Endothelial cell of umbilical vein (primary cell): ENCODE measurements at regions not wholly inside any gene's neighbourhood (a gene's known extent, or its start where the extent isn't known, plus 50 kb on each side); places are given as distances from the start of the nearest gene placed in this dataset.

Experiments
- BruUV-seq: library from RNA; stranded (reverse); fragments of 400-500 nt; replicated peaks from 2 replicates; lab custom pipeline; 2021; lab: Mats Ljungman, UMichigan
- CTCF ChIA-PET: fragments of 300-600, 350-600 bp; sonication (Branson Sonifier 250); formaldehyde crosslinking; loops from one replicate; lab custom pipeline; 2021; ENCODE audit warnings: antibody characterized with exemption, inconsistent platforms; lab: Charles Lee
- POLR2A ChIA-PET: fragments of 300-600, 350-600 bp; sonication (Branson Sonifier 250); formaldehyde crosslinking; loops from one replicate; lab custom pipeline; 2021; ENCODE audit warnings: antibody characterized with exemption, inconsistent platforms; lab: Charles Lee
- DNase-seq: peaks from one replicate; pipeline ENCODE4 v3.0.0-alpha.2; 2011; ENCODE audit warnings: low read depth, low spot score
- FAIRE-seq: peaks from 2 replicates; lab custom pipeline; 2011; peaks lifted over from hg19 to GRCh38; lab: Jason Lieb, UNC
- H2AFZ ChIP-seq: 2 replicates; pipeline ENCODE4 v1.6.0; 2012; ENCODE audit warnings: low read depth, low read length, control low read depth, inconsistent platforms
- H3K27ac ChIP-seq: 2 replicates; pipeline ENCODE4 v1.5.1; 2011; ENCODE audit warnings: low read depth, mild to moderate bottlenecking, control low read depth, low read length, moderate library complexity; ENCODE audit not compliant: insufficient read depth
- H3K27me3 ChIP-seq, 2 experiments: 2 replicates each; pipeline versions ENCODE4 v1.6.0 to v1.6.1; 2011; ENCODE audit warnings: low read length in 2 of 2, mixed read lengths in 1 of 2; ENCODE audit not compliant: control insufficient read depth in 2 of 2, insufficient read depth in 2 of 2
- H3K36me3 ChIP-seq, 2 experiments: 2 replicates in 1 of 2; 3 replicates in 1 of 2; pipeline ENCODE4 v1.5.1; 2011; ENCODE audit warnings: low read length in 2 of 2, mild to moderate bottlenecking in 1 of 2, moderate library complexity in 1 of 2; ENCODE audit not compliant: control insufficient read depth in 2 of 2, insufficient read depth in 2 of 2; ENCODE audit errors: extremely low read depth in 1 of 2
- H3K4me1 ChIP-seq: 3 replicates; pipeline ENCODE4 v1.5.1; 2011; ENCODE audit warnings: mild to moderate bottlenecking, low read length; ENCODE audit not compliant: control insufficient read depth, insufficient read depth; ENCODE audit errors: extremely low read depth
- H3K4me2 ChIP-seq: 2 replicates; pipeline ENCODE4 v1.6.1; 2011; ENCODE audit warnings: low read length, control low read depth, mixed read lengths; ENCODE audit not compliant: insufficient read depth
- H3K4me3 ChIP-seq, 3 experiments: fragments of 200-600 bp in 1 of 3; sonication (generic), shearing (Covaris generic) in 1 of 3; replicated peaks in 1 of 3; 2 replicates each; pipeline ENCODE4 v1.5.1; 2011 to 2016; ENCODE audit warnings: control low read depth in 3 of 3, low read length in 3 of 3, mild to moderate bottlenecking in 2 of 3, inconsistent platforms in 1 of 3, low read depth in 1 of 3, moderate library complexity in 1 of 3; ENCODE audit not compliant: insufficient read depth in 1 of 3
- H3K79me2 ChIP-seq: 2 replicates; pipeline ENCODE4 v1.6.0; 2012; ENCODE audit warnings: low read length, inconsistent platforms; ENCODE audit not compliant: control insufficient read depth, insufficient read depth
- H3K9ac ChIP-seq: replicated peaks from 2 replicates; pipeline ENCODE3; 2011; ENCODE audit warnings: low read length, control low read depth; ENCODE audit not compliant: insufficient read depth; ENCODE audit errors: extremely low read depth
- H3K9me1 ChIP-seq: replicated peaks from 3 replicates; pipeline ENCODE4 v1.6.0; 2011; ENCODE audit warnings: mild to moderate bottlenecking, low read length; ENCODE audit not compliant: control insufficient read depth, insufficient read depth; ENCODE audit errors: extremely low read depth
- H3K9me3 ChIP-seq: replicated peaks from 2 replicates; pipeline ENCODE4 v1.5.1; 2012; ENCODE audit warnings: low read length, inconsistent platforms; ENCODE audit not compliant: control insufficient read depth, insufficient read depth
- H4K20me1 ChIP-seq: replicated peaks from 2 replicates; pipeline ENCODE3; 2011; ENCODE audit warnings: mild to moderate bottlenecking, low read length; ENCODE audit not compliant: control insufficient read depth, insufficient read depth; ENCODE audit errors: extremely low read depth
- EZH2 ChIP-seq: IDR thresholded peaks from 2 replicates; pipeline ENCODE4 v1.6.1; 2012; ENCODE audit warnings: borderline replicate concordance, low read depth, mild to moderate bottlenecking, moderate library complexity, low read length, inconsistent platforms; ENCODE audit not compliant: severe bottlenecking
- FOS ChIP-seq: IDR thresholded peaks from 2 replicates; pipeline ENCODE4 v1.6.1; 2011; ENCODE audit warnings: mild to moderate bottlenecking, low read length, moderate library complexity, borderline replicate concordance; ENCODE audit not compliant: insufficient read depth
- GATA2 ChIP-seq: IDR thresholded peaks from 2 replicates; pipeline ENCODE4 v1.7.0; 2011; ENCODE audit warnings: low read depth, mild to moderate bottlenecking, moderate library complexity, mixed read lengths, low read length; ENCODE audit not compliant: insufficient read length, insufficient read depth
- JUN ChIP-seq: IDR thresholded peaks from 2 replicates; pipeline ENCODE4 v1.6.1; 2011; ENCODE audit warnings: borderline replicate concordance, low read depth; ENCODE audit not compliant: insufficient read length, insufficient read depth
- MYC ChIP-seq: IDR thresholded peaks from one replicate; pipeline ENCODE4 v1.6.1; 2011; ENCODE audit warnings: mild to moderate bottlenecking, low read depth, low read length
- POLR2A ChIP-seq: IDR thresholded peaks from 2 replicates; pipeline ENCODE4 v1.6.1; 2012; ENCODE audit warnings: low read depth, mild to moderate bottlenecking, control low read depth, low read length
- POLR2AphosphoS5 ChIP-seq: IDR thresholded peaks from 2 replicates; pipeline ENCODE4 v1.6.1; 2012; ENCODE audit warnings: low read depth, mild to moderate bottlenecking, control low read depth, low read length, moderate library complexity; ENCODE audit not compliant: insufficient read depth
- dilution Hi-C: fragments of 300-500 bp; cut with MboI; formaldehyde crosslinking; loops from one replicate; pipeline ENCODE4 v1.15.0; 2019; ENCODE audit warnings: low sequenced_read_pairs; ENCODE audit not compliant: extremely low pct_ligation_motif_present
- intact Hi-C: fragments of 100-400 bp; cut with micrococcal nuclease; formaldehyde crosslinking; loops from one replicate; pipeline ENCODE4 v1.10.0; 2022
- TF ChIP-seq, protein P1 (sequence below): IDR thresholded peaks from 2 replicates; pipeline ENCODE4 v1.6.1; 2011; ENCODE audit not compliant: insufficient read depth, insufficient read length
- TF ChIP-seq, protein P2 (sequence below), 2 donors: IDR thresholded peaks; 1 replicate in 1 of 2; 2 replicates in 1 of 2; pipeline ENCODE4 v1.5.1; 2011; ENCODE audit warnings: low read length in 2 of 2, mild to moderate bottlenecking in 2 of 2, moderate library complexity in 2 of 2, control low read depth in 1 of 2, inconsistent platforms in 1 of 2, low read depth in 1 of 2; ENCODE audit not compliant: insufficient read depth in 1 of 2; ENCODE audit errors: extremely low read depth in 1 of 2

DNA sequence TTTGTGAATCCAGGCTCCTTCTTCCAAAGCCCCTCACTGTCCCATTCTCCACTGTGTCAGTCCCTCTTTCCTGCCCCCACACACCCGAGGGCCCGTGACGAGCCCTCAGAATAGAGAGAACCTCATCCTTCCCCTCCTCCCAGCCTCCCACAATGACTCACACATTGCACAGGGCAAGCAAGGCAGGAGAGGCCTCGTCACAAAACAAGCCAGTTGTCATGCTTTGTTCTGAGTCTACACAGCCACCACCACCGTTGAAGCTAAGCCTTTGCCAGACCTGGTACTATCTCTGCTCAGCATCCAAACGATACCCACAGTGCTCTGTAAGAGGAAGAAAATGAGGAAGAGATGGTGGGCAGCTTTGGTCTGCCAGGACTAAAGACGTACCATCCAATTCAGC is 142.2 kb upstream of the ZNF366 start:
- no peak for DNase-seq
- no peak overlapping the region for H2AFZ ChIP-seq
- H3K36me3 ChIP-seq, result no peaks in the 10 kb centered on the region
- POLR2A ChIA-PET, result no interaction called here
- dilution Hi-C loops (no loop called here), intact Hi-C loops (no loop called here)
- H3K9me1 ChIP-seq, result no peaks in the 10 kb centered on the region
- no peaks in the 10 kb centered on the region for H3K79me2 ChIP-seq
- CTCF ChIA-PET, result interaction anchor here (0.7 to 2.6 kb wide), 3 partner anchors 20 to 39 kb away, joined by 3 to 9 read pairs (median 4); no protein-coding TSS in a partner anchor
- H3K27me3 ChIP-seq, result no peaks in the 10 kb centered on the region
- H3K9me3 ChIP-seq, result no peaks in the 10 kb centered on the region
- FAIRE-seq, result no peak
- no TSS peak for BruUV-seq
- H3K9ac ChIP-seq, result no peak overlapping the region
- H3K4me2 ChIP-seq, result no peak overlapping the region
- H3K4me1 ChIP-seq, result no peaks in the 10 kb centered on the region
- no peak overlapping the region for H3K4me3 ChIP-seq
- no peaks in the 10 kb centered on the region for H4K20me1 ChIP-seq
- no peak overlapping the region for H3K27ac ChIP-seq
- TF ChIP-seq, protein P1, sequence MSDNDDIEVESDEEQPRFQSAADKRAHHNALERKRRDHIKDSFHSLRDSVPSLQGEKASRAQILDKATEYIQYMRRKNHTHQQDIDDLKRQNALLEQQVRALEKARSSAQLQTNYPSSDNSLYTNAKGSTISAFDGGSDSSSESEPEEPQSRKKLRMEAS, result no peak
- no peak for TF ChIP-seq MYC
- TF ChIP-seq EZH2, result no peak
- TF ChIP-seq, protein P2, sequence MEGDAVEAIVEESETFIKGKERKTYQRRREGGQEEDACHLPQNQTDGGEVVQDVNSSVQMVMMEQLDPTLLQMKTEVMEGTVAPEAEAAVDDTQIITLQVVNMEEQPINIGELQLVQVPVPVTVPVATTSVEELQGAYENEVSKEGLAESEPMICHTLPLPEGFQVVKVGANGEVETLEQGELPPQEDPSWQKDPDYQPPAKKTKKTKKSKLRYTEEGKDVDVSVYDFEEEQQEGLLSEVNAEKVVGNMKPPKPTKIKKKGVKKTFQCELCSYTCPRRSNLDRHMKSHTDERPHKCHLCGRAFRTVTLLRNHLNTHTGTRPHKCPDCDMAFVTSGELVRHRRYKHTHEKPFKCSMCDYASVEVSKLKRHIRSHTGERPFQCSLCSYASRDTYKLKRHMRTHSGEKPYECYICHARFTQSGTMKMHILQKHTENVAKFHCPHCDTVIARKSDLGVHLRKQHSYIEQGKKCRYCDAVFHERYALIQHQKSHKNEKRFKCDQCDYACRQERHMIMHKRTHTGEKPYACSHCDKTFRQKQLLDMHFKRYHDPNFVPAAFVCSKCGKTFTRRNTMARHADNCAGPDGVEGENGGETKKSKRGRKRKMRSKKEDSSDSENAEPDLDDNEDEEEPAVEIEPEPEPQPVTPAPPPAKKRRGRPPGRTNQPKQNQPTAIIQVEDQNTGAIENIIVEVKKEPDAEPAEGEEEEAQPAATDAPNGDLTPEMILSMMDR (IDR thresholded peaks at IDR 0.05; ENCODE audit: extremely low read depth in 1 of 2, insufficient read depth in 1 of 2, low read depth in 1 of 2, low read length in 2 of 2), result no peak

DNA sequence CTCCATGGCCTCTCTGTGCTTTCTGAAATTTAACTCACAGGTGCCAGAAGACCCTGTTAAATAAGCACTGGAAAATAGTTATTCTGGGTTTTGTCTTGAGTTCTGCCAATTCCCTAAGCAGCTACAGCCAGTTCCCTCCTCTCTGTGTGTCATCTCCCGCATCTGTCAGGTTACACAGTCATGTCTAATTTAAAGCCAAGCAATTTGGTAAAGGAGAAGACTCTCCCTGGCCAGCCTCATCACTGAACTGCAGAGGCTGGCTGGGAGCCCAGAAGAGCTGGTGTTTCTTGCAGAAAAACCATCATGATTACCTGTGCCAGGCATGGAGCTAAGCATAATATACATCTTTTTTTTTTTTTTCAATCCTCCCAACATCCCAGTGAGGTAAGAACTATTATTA is 141.3 kb upstream of the ZNF366 start:
- FAIRE-seq, result no peak
- no TSS peak for BruUV-seq
- DNase-seq, result no peak
- ChIA-PET POLR2A (no interaction called here), CTCF (interaction anchor here (0.7 to 2.6 kb wide), 5 partner anchors 9 to 39 kb away, joined by 3 to 10 read pairs (median 4); no protein-coding TSS in a partner anchor)
- Histone ChIP-seq H2AFZ (no peak overlapping the region), H4K20me1 (no peaks in the 10 kb centered on the region), H3K4me2 (no peak overlapping the region), H3K4me1 (no peaks in the 10 kb centered on the region), H3K9me1 (no peaks in the 10 kb centered on the region), H3K36me3 (no peaks in the 10 kb centered on the region), H3K4me3 (no peak overlapping the region), H3K9ac (no peak overlapping the region), H3K79me2 (no peaks in the 10 kb centered on the region), H3K27me3 (no peaks in the 10 kb centered on the region), H3K9me3 (no peaks in the 10 kb centered on the region), H3K27ac (no peak overlapping the region)
- dilution Hi-C loops, result no loop called here
- TF ChIP-seq GATA2 (no peak), MYC (no peak), JUN (no peak), POLR2A (no peak), EZH2 (no peak), POLR2AphosphoS5 (no peak), FOS (no peak)
- TF ChIP-seq, protein P1, result no peak
- TF ChIP-seq, protein P2 (IDR thresholded peaks at IDR 0.05; ENCODE audit: extremely low read depth in 1 of 2, insufficient read depth in 1 of 2, low read depth in 1 of 2, low read length in 2 of 2), result no peak
- intact Hi-C loops, result no loop called here
